OCI-LY7 (cell line): ENCODE measurements at regions not wholly inside any gene's neighbourhood (a gene's known extent, or its start where the extent isn't known, plus 50 kb on each side); places are given as distances from the start of the nearest gene placed in this dataset.

Experiments used
- BruUV-seq: library from RNA; stranded (reverse); fragments of 400-500 nt; replicated peaks from 2 replicates; lab custom pipeline; 2021; lab: Mats Ljungman, UMichigan
- CTCF ChIA-PET: fragments of 300-600 bp; sonication (Branson Sonifier 250); formaldehyde crosslinking; loops from one replicate; lab custom pipeline; 2022; ENCODE audit warnings: antibody characterized with exemption; ENCODE audit not compliant: unreplicated experiment; lab: Charles Lee
- POLR2A ChIA-PET: fragments of 300-600 bp; sonication (Branson Sonifier 250); formaldehyde crosslinking; loops from one replicate; lab custom pipeline; 2022; ENCODE audit warnings: antibody characterized with exemption; lab: Charles Lee
- DNase-seq: peaks from one replicate; pipeline ENCODE4 v3.0.0-alpha.2; 2015; ENCODE audit warnings: low spot score
- H2AFZ ChIP-seq: fragments of 200-600 bp; sonication (generic), shearing (Covaris generic); 2 replicates; pipeline ENCODE4 v1.6.1; 2014; ENCODE audit warnings: mild to moderate bottlenecking, antibody characterized with exemption, low read length, moderate library complexity
- H3K27ac ChIP-seq: fragments of 200-600 bp; sonication (generic); 2 replicates; pipeline ENCODE4 v1.5.1; 2014; ENCODE audit warnings: mixed run types, low read depth, mild to moderate bottlenecking, moderate library complexity, low read length, inconsistent platforms; ENCODE audit not compliant: poor library complexity, severe bottlenecking
- H3K36me3 ChIP-seq: fragments of 200-600 bp; sonication (generic); 2 replicates; pipeline ENCODE4 v1.6.1; 2014; ENCODE audit warnings: mild to moderate bottlenecking, antibody characterized with exemption, low read length, moderate library complexity, mixed read lengths; ENCODE audit not compliant: insufficient read depth
- H3K4me1 ChIP-seq: fragments of 200-600 bp; sonication (generic); 2 replicates; pipeline ENCODE4 v1.5.1; 2014; ENCODE audit warnings: mild to moderate bottlenecking, low read length; ENCODE audit not compliant: insufficient read depth, poor library complexity, severe bottlenecking
- H3K4me2 ChIP-seq: fragments of 200-600 bp; sonication (generic); 2 replicates; pipeline ENCODE4 v1.6.1; 2014; ENCODE audit warnings: mild to moderate bottlenecking, low read length
- H3K4me3 ChIP-seq: fragments of 200-600 bp; sonication (generic); 2 replicates; pipeline ENCODE4 v1.5.1; 2014; ENCODE audit warnings: mild to moderate bottlenecking, low read depth, low read length; ENCODE audit not compliant: poor library complexity, severe bottlenecking
- H3K79me2 ChIP-seq: fragments of 200-600 bp; sonication (generic); 2 replicates; pipeline ENCODE4 v1.6.1; 2016; ENCODE audit warnings: low read depth, mild to moderate bottlenecking, low read length, moderate library complexity, mixed read lengths; ENCODE audit not compliant: insufficient read depth
- H3K9me2 ChIP-seq: fragments of 200-600 bp; sonication (generic); 2 replicates; pipeline ENCODE4 v1.6.1; 2016; ENCODE audit warnings: mild to moderate bottlenecking, low read length, mixed read lengths; ENCODE audit not compliant: insufficient read depth
- H3K9me3 ChIP-seq: fragments of 200-600 bp; sonication (generic); 2 replicates; pipeline ENCODE4 v1.6.1; 2014; ENCODE audit warnings: mild to moderate bottlenecking, mixed run types, low read length, mixed read lengths
- H4K20me1 ChIP-seq: fragments of 200-600 bp; sonication (generic); 2 replicates; pipeline ENCODE4 v1.6.1; 2014; ENCODE audit warnings: mild to moderate bottlenecking, antibody characterized with exemption, low read length, moderate library complexity, mixed read lengths; ENCODE audit not compliant: insufficient read depth
- CTCF ChIP-seq: fragments of 200-600 bp; sonication (generic); conservative IDR thresholded peaks from 2 replicates; pipeline ENCODE4 v1.5.1; 2014; ENCODE audit warnings: mild to moderate bottlenecking, antibody characterized with exemption, low read length, moderate library complexity, mixed read lengths
- EZH2phosphoT487 ChIP-seq: fragments of 200-600 bp; sonication (generic); IDR thresholded peaks from 2 replicates; pipeline ENCODE4 v1.6.1; 2018; ENCODE audit warnings: low read depth, borderline replicate concordance, mild to moderate bottlenecking, mixed run types, antibody characterized with exemption, low read length, moderate library complexity, mixed read lengths
- intact Hi-C: fragments of 100-400 bp; cut with micrococcal nuclease; formaldehyde crosslinking; loops from one replicate; pipeline ENCODE4 v1.10.0; 2022; ENCODE audit not compliant: unreplicated experiment

GRCh38 chr21:34017039-34017961, 56.1 kb upstream of the MRPS6 start:
- H4K20me1 ChIP-seq = no peaks in the 10 kb centered on the region
- POLR2A ChIA-PET = interaction anchor here (0.6 to 1.3 kb wide), 9 partner anchors 9 to 880 kb away, joined by 3 to 6 read pairs (median 4); no protein-coding TSS in a partner anchor
- no peak for TF ChIP-seq EZH2phosphoT487
- no peak for TF ChIP-seq CTCF
- H3K4me1 ChIP-seq = peaks cover 53% of the 10 kb centered on the region
- no peak overlapping the region for H3K4me3 ChIP-seq
- H3K9me3 ChIP-seq = peaks cover 31% of the 10 kb centered on the region; the same call in 1 of the 2 replicates
- intact Hi-C loops = no loop called here
- H3K27ac ChIP-seq = peak overlapping the region; percentile 98
- no TSS peak for BruUV-seq
- no peaks in the 10 kb centered on the region for H3K79me2 ChIP-seq
- H2AFZ ChIP-seq = peak overlapping the region; percentile 78; the same call in 1 of the 2 replicates
- CTCF ChIA-PET = interaction anchor here (0.8 kb wide), 1 partner anchor 69 kb away, joined by 4 read pairs; no protein-coding TSS in a partner anchor
- H3K36me3 ChIP-seq = peaks cover 13% of the 10 kb centered on the region
- peak; percentile 14 for DNase-seq
- peak overlapping the region; percentile 74 for H3K4me2 ChIP-seq
- no peaks in the 10 kb centered on the region for H3K9me2 ChIP-seq

- CTCF ChIA-PET = interaction anchor here (1.0 kb wide), 1 partner anchor 12 kb away, joined by 3 read pairs; no protein-coding TSS in a partner anchor
- no peak for TF ChIP-seq CTCF
- TF ChIP-seq EZH2phosphoT487 = no peak
Observed at GRCh38 chr21:34012640-34013039, 60.7 kb upstream of the MRPS6 start.

More at GRCh38 chr21:34012640-34013039, 60.7 kb upstream of the MRPS6 start:
- no TSS peak for BruUV-seq
- Histone ChIP-seq H3K4me3 (no peak overlapping the region), H3K79me2 (no peaks in the 10 kb centered on the region), H3K4me2 (no peak overlapping the region), H3K9me3 (peaks cover 14% of the 10 kb centered on the region; the same call in 1 of the 2 replicates), H3K27ac (no peak overlapping the region), H3K36me3 (peaks cover 7% of the 10 kb centered on the region; the same call in 1 of the 2 replicates), H3K9me2 (no peaks in the 10 kb centered on the region), H2AFZ (no peak overlapping the region), H3K4me1 (peaks cover 6% of the 10 kb centered on the region), H4K20me1 (no peaks in the 10 kb centered on the region)
- POLR2A ChIA-PET = interaction anchor here (0.6 to 1.7 kb wide), 4 partner anchors 9 to 163 kb away, joined by 3 to 8 read pairs (median 4); no protein-coding TSS in a partner anchor
- DNase-seq = no peak
- intact Hi-C loops = no loop called here
